Kidney (tissue), 13 donors: ENCODE measurements at regions not wholly inside any gene's neighbourhood (a gene's known extent, or its start where the extent isn't known, plus 50 kb on each side); places are given as distances from the start of the nearest gene placed in this dataset.

Experiments used
- DNase-seq, 5 donors: peaks; one replicate each; pipeline ENCODE4 v3.0.0-alpha.2; 2013 to 2020
- FAIRE-seq: peaks from 2 replicates; lab custom pipeline; 2012; peaks lifted over from hg19 to GRCh38; lab: Jason Lieb, UNC
- H3K27ac ChIP-seq, 2 donors: one replicate each; pipeline ENCODE4 v1.7.0; 2013; ENCODE audit warnings: low read depth in 2 of 2, low read length in 2 of 2, inconsistent platforms in 1 of 2
- H3K27me3 ChIP-seq: one replicate; pipeline ENCODE4 v1.7.1; 2013; ENCODE audit warnings: low read length, inconsistent platforms; ENCODE audit not compliant: control insufficient read depth, insufficient read depth
- H3K36me3 ChIP-seq, 3 donors: one replicate each; pipeline versions ENCODE4 v1.7.0 to v1.7.1; 2013; ENCODE audit warnings: low read length in 3 of 3, control low read depth in 1 of 3, inconsistent platforms in 1 of 3; ENCODE audit not compliant: insufficient read depth in 3 of 3, control insufficient read depth in 2 of 3
- H3K4me1 ChIP-seq, 3 donors: one replicate each; pipeline versions ENCODE4 v1.7.0 to v1.7.1; 2013; ENCODE audit warnings: low read length in 3 of 3, inconsistent platforms in 1 of 3, low read depth in 1 of 3; ENCODE audit not compliant: control insufficient read depth in 2 of 3, insufficient read depth in 2 of 3
- H3K4me3 ChIP-seq, 3 donors: one replicate each; pipeline versions ENCODE4 v1.7.0 to v1.8.1; 2013; ENCODE audit warnings: low read length in 3 of 3, control low read depth in 1 of 3, inconsistent platforms in 1 of 3
- H3K9ac ChIP-seq, 3 donors: one replicate each; pipeline versions ENCODE4 v1.7.0 to v1.7.1; 2013; ENCODE audit warnings: low read length in 3 of 3, control low read depth in 1 of 3, inconsistent platforms in 1 of 3
- H3K9me3 ChIP-seq, 3 donors: one replicate each; pipeline versions ENCODE4 v1.7.0 to v1.7.1; 2013; ENCODE audit warnings: low read length in 3 of 3, control low read depth in 1 of 3, inconsistent platforms in 1 of 3; ENCODE audit not compliant: control insufficient read depth in 2 of 3, insufficient read depth in 1 of 3
- intact Hi-C: fragments of 100-400 bp; cut with DNase I; formaldehyde crosslinking; loops from one replicate; pipeline ENCODE4 v1.11.1; 2022
- TF ChIP-seq, protein P1 (sequence below): IDR thresholded peaks from 3 replicates; pipeline ENCODE4 v1.5.1; 2012; ENCODE audit warnings: mild to moderate bottlenecking, moderate library complexity, borderline replicate concordance; ENCODE audit not compliant: insufficient read depth; ENCODE audit errors: extremely low read depth
- donor health status: control.
- donor health status: control.
- donor health status: control.
- donor health status: control.
- donor health status: control.
- donor health status: DM: yes; HTN: yes; CAD: no.
- donor health status: Normal renal cell carcinoma (clear cell type).

GRCh38 chr5:59972043-59972442, 78.5 kb upstream of the PDE4D start:
- no peaks in the 10 kb centered on the region for H3K9me3 ChIP-seq
- DNase-seq (no peak), FAIRE-seq (no peak)
- H3K36me3 ChIP-seq, result no peaks in the 10 kb centered on the region
- no peak overlapping the region for H3K4me3 ChIP-seq
- no peaks in the 10 kb centered on the region for H3K27me3 ChIP-seq
- intact Hi-C loops, result no loop called here
- H3K9ac ChIP-seq, result no peak overlapping the region
- no peaks in the 10 kb centered on the region for H3K4me1 ChIP-seq
- no peak overlapping the region for H3K27ac ChIP-seq
- TF ChIP-seq, protein P1, sequence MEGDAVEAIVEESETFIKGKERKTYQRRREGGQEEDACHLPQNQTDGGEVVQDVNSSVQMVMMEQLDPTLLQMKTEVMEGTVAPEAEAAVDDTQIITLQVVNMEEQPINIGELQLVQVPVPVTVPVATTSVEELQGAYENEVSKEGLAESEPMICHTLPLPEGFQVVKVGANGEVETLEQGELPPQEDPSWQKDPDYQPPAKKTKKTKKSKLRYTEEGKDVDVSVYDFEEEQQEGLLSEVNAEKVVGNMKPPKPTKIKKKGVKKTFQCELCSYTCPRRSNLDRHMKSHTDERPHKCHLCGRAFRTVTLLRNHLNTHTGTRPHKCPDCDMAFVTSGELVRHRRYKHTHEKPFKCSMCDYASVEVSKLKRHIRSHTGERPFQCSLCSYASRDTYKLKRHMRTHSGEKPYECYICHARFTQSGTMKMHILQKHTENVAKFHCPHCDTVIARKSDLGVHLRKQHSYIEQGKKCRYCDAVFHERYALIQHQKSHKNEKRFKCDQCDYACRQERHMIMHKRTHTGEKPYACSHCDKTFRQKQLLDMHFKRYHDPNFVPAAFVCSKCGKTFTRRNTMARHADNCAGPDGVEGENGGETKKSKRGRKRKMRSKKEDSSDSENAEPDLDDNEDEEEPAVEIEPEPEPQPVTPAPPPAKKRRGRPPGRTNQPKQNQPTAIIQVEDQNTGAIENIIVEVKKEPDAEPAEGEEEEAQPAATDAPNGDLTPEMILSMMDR, result no peak

- TF ChIP-seq, protein P1, result no peak
Measured at GRCh38 chr5:59959330-59959729, 65.8 kb upstream of the PDE4D start.

DNA sequence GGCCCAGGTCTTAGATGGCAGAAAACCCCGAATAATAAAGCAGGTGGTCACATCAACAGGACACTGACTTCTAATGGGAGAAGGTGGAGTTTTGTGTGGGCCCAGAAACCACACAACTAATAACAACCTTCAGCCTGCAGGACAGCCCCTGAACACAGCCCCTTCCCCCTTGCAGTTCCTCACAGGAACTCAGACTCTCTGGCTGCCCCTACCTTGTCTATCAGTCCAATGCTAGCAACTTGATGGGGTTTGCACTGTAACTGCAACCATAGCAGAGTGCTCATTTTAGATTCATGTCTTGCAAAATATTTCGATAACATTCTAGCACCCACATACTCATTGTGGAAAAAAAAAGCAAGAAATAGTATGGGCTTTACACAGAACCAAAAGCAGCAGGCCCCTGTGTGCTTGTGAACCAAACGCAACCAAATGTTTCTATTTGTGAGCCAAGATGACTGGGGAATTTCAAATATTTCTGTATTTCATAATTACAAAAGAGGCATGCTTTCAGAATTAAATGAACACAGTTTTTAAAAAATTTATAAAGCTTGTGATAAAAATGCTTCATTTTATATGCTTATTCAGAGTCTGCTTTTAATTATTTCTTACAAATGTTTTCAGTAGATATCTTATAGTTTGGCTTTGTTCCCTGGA, 62.7 kb upstream of the PDE4D start:
- no peak for FAIRE-seq
- Histone ChIP-seq H3K4me3 (no peak overlapping the region), H3K36me3 (no peaks in the 10 kb centered on the region), H3K9ac (no peak overlapping the region), H3K27me3 (no peaks in the 10 kb centered on the region), H3K4me1 (no peaks in the 10 kb centered on the region), H3K27ac (no peak overlapping the region), H3K9me3 (no peaks in the 10 kb centered on the region)
- no peak for DNase-seq
- intact Hi-C loops, result no loop called here
- TF ChIP-seq, protein P1, result no peak

More at GRCh38 chr5:59959330-59959729, 65.8 kb upstream of the PDE4D start:
- intact Hi-C loops, result no loop called here
- H3K9ac ChIP-seq, result no peak overlapping the region
- H3K36me3 ChIP-seq, result no peaks in the 10 kb centered on the region
- no peaks in the 10 kb centered on the region for H3K27me3 ChIP-seq
- DNase-seq (no peak), FAIRE-seq (no peak)
- no peaks in the 10 kb centered on the region for H3K9me3 ChIP-seq
- H3K4me3 ChIP-seq, result no peak overlapping the region
- no peaks in the 10 kb centered on the region for H3K4me1 ChIP-seq
- no peak overlapping the region for H3K27ac ChIP-seq

GRCh38 chr5:59955241-59955640, 61.7 kb upstream of the PDE4D start:
- Histone ChIP-seq H3K4me1 (no peaks in the 10 kb centered on the region), H3K36me3 (no peaks in the 10 kb centered on the region), H3K27ac (no peak overlapping the region), H3K9me3 (no peaks in the 10 kb centered on the region), H3K4me3 (no peak overlapping the region), H3K27me3 (no peaks in the 10 kb centered on the region), H3K9ac (no peak overlapping the region)
- TF ChIP-seq, protein P1, result no peak
- DNase-seq (no peak), FAIRE-seq (no peak)
- intact Hi-C loops, result no loop called here
